GM10266 (cell line): ENCODE measurements at regions not wholly inside any gene's neighbourhood (a gene's known extent, or its start where the extent isn't known, plus 50 kb on each side); places are given as distances from the start of the nearest gene placed in this dataset.

Experiments used
- DNase-seq: peaks from one replicate; pipeline ENCODE4 v3.0.0; 2012; ENCODE audit errors: extremely low spot score
- CTCF ChIP-seq: IDR thresholded peaks from 2 replicates; pipeline ENCODE4 v1.5.1; 2012; ENCODE audit warnings: mild to moderate bottlenecking, low read depth; ENCODE audit not compliant: control insufficient read depth, insufficient read depth; ENCODE audit errors: missing control alignments

GRCh38 chr11:130815956-130816355 lies 100.3 kb downstream of the SNX19 start:
- no peak for DNase-seq
- no peak for TF ChIP-seq CTCF

DNA sequence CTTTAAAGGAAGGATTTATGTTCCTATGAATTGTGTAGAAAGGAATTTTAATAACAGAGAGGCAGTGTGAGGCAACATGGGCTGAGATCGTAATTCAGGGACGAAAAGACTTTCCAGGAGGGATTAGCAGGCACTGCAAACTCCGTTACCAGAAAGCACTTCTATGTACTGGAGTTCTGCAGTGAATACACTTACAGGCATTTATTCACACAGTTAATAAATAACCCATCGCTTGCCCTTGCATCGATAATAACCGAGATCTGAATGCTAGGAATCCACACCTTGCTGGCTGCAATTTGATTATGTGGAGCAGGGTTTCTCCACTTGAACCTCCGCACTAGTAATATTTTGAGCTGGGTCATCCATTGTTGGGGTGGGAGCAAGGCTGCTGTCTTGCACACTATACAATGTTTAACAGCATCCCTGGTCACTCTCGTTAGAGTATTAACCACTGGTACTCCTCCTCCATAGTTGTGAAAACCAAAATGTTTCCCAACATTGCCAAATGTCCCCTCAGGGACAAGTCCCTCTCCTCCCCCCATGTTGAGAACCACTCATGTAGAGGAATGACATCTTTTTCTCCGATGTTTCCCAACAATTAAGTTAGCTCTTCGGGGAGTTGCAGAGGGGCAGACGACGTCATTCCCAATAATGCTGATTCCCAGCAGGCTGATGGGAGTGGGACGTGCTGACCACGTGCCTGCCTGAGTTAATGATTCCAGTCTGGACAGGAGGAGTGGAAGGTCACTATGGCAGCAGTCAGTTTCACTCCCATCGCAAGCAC lies 99.5 kb downstream of the SNX19 start:
- no peak for DNase-seq
- no peak for TF ChIP-seq CTCF

DNA sequence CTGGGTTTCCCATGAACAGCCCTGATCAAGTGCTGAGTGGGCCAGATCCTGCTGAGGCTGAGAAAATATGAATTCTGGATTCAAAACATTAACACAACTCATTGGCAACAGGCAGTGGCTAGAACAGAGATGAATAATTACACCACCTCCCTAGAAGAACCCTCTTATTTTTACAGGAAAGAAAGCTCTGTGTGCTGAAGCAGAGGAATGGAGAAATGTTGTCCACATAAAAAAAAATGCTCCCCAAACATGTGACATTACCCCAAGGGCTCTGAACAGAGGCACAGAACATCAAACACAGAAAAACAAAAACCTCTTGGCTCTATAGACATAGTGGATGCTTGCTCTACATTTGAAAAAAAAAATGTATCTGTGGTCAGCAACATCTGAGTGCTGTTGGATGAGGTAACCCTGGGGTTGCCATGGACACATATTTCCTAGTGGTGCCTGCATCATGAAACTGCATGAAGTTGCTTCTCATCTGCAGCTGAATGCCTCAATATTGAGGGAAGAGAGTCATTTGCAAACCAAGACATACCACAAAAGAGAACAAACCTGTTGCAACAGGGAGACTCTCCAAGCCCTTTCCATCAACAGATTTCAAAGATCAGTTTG lies 98.8 kb downstream of the SNX19 start:
- TF ChIP-seq CTCF = no peak
- DNase-seq = no peak

- no peak for DNase-seq
- no peak for TF ChIP-seq CTCF
Observed at GRCh38 chr11:130819625-130820024, 96.7 kb downstream of the SNX19 start.
